Globus pallidus (tissue), 1 donor: ENCODE measurements at regions not wholly inside any gene's neighbourhood (a gene's known extent, or its start where the extent isn't known, plus 50 kb on each side); places are given as distances from the start of the nearest gene placed in this dataset.

Experiments used
- DNase-seq: peaks from one replicate; pipeline ENCODE4 v3.0.0-alpha.2; 2015; ENCODE audit warnings: low spot score

- DNase-seq: no peak
Measured at GRCh38 chr11:32267679-32268187, 167.6 kb downstream of the WT1 start.

GRCh38 chr11:32273931-32274330 lies 161.4 kb downstream of the WT1 start:
- DNase-seq: no peak

- no peak for DNase-seq
Measured at GRCh38 chr11:32279672-32280071, 155.7 kb downstream of the WT1 start.

GRCh38 chr11:32280339-32280738 lies 155.0 kb downstream of the WT1 start:
- no peak for DNase-seq

GRCh38 chr11:32288276-32288675 lies 147.1 kb downstream of the WT1 start:
- no peak for DNase-seq

GRCh38 chr11:32289701-32290100 lies 145.6 kb downstream of the WT1 start:
- no peak for DNase-seq

GRCh38 chr11:32290783-32291182 lies 144.6 kb downstream of the WT1 start:
- DNase-seq: peak; percentile 77

- peak; percentile 57 for DNase-seq
Measured at GRCh38 chr11:32297611-32298011, 137.7 kb downstream of the WT1 start.

GRCh38 chr11:32302826-32303225 lies 132.5 kb downstream of the WT1 start:
- DNase-seq: no peak

GRCh38 chr11:32304521-32304920 lies 130.8 kb downstream of the WT1 start:
- no peak for DNase-seq

GRCh38 chr11:32305460-32305859 lies 129.9 kb downstream of the WT1 start:
- no peak for DNase-seq

GRCh38 chr11:32307471-32307870 lies 127.9 kb downstream of the WT1 start:
- no peak for DNase-seq

GRCh38 chr11:32307913-32308312 lies 127.4 kb downstream of the WT1 start:
- no peak for DNase-seq

GRCh38 chr11:32309530-32310213 lies 125.7 kb downstream of the WT1 start:
- no peak for DNase-seq

GRCh38 chr11:32310214-32310601 lies 125.1 kb downstream of the WT1 start:
- no peak for DNase-seq

- no peak for DNase-seq
Measured at GRCh38 chr11:32311346-32312065, 123.8 kb downstream of the WT1 start.

GRCh38 chr11:32312206-32312817 lies 123.0 kb downstream of the WT1 start:
- no peak for DNase-seq

GRCh38 chr11:32312865-32313403 lies 122.4 kb downstream of the WT1 start:
- no peak for DNase-seq

GRCh38 chr11:32313477-32313876 lies 121.9 kb downstream of the WT1 start:
- DNase-seq: no peak

- no peak for DNase-seq
Measured at GRCh38 chr11:32315121-32315520, 120.2 kb downstream of the WT1 start.

- DNase-seq: no peak
Measured at GRCh38 chr11:32316232-32316631, 119.1 kb downstream of the WT1 start.

GRCh38 chr11:32316858-32317642 lies 118.3 kb downstream of the WT1 start:
- no peak for DNase-seq
